ENCODE measurements at regions not wholly inside any gene's neighbourhood (a gene's known extent, or its start where the extent isn't known, plus 50 kb on each side); places are given as distances from the start of the nearest gene placed in this dataset.
"Not testable (repeated sequence)": the region's sequence is repeated elsewhere in the genome, so short reads cannot be mapped to it uniquely, and the experiment has no call there.

DNA sequence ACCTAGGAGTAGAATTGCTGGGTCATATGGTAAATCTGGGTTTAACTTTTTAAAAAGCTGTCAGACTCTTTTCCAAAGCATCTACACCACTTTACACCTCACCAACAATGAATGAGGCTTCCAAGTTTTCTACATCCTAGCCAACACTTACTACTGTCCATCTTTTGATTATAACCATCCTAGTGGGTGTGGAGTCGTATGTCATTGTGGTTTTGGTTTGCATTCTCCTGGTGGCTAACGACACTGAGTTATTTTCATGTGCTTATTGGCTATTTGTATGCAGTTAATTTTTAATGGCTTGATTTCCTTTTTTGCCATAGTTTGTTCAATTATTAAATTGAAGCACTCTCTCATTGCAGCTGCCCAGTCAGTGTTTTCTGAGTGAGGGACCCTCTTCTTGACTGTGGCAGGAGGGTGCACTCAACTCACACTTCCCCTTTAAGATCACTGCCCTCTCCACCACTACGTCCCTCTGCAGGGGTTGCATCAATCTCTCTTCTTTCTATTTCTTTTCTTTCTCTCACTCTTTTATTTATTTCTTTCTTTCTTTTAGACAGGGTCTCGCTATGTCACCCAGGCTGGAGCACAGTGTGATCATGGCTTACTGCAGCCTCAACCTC, 182.3 kb downstream of the C9orf152 start:
- H3K4me1 ChIP-seq (ENCODE audit: control insufficient read depth, insufficient read depth, low read length): no peaks in the 10 kb centered on the region

DNA sequence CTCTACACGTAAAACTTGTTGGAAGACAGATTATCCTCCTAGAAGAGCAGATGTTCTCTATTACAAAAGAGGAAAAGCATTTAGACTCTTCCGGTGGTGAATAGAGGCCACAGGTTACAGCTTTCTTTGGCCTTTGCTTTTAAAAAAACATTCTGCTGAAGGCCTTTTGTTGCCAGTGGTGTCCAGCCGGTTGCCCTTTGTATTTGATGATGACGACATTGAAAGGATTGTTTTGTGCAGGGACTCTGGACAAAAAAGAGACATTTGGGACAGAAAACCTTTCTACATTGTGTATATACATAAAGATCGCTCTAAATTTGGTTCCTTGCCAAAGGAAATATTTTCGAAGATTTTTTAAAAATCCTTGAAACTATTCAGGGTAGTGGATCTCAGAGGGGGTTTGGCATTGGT, 180.3 kb downstream of the C9orf152 start:
- Histone ChIP-seq H3K27ac (ENCODE audit: low read length) (no peak overlapping the region), H3K4me1 (ENCODE audit: control insufficient read depth, insufficient read depth, low read length) (no peaks in the 10 kb centered on the region), H3K36me3 (ENCODE audit: control insufficient read depth in 2 of 2, insufficient read depth in 2 of 2, low read length in 2 of 2) (no peaks in the 10 kb centered on the region), H3K27me3 (ENCODE audit: control insufficient read depth in 1 of 2, insufficient read depth in 2 of 2, low read length in 2 of 2) (no peaks in the 10 kb centered on the region), H3K9me3 (ENCODE audit: control insufficient read depth in 2 of 2, low read length in 2 of 2) (no peaks in the 10 kb centered on the region), H3K9ac (ENCODE audit: low read length in 2 of 2) (no peak overlapping the region), H3K4me3 (ENCODE audit: low read length in 2 of 2) (no peak overlapping the region)

More for the DNA sequence above, 182.3 kb downstream of the C9orf152 start:
- Histone ChIP-seq H3K4me3 (ENCODE audit: low read length in 2 of 2) (no peak overlapping the region), H3K36me3 (ENCODE audit: control insufficient read depth in 2 of 2, insufficient read depth in 2 of 2, low read length in 2 of 2) (no peaks in the 10 kb centered on the region), H3K27me3 (ENCODE audit: control insufficient read depth in 1 of 2, insufficient read depth in 2 of 2, low read length in 2 of 2) (no peaks in the 10 kb centered on the region), H3K9ac (ENCODE audit: low read length in 2 of 2) (no peak overlapping the region), H3K27ac (ENCODE audit: low read length) (no peak overlapping the region), H3K9me3 (ENCODE audit: control insufficient read depth in 2 of 2, low read length in 2 of 2) (no peaks in the 10 kb centered on the region)

DNA sequence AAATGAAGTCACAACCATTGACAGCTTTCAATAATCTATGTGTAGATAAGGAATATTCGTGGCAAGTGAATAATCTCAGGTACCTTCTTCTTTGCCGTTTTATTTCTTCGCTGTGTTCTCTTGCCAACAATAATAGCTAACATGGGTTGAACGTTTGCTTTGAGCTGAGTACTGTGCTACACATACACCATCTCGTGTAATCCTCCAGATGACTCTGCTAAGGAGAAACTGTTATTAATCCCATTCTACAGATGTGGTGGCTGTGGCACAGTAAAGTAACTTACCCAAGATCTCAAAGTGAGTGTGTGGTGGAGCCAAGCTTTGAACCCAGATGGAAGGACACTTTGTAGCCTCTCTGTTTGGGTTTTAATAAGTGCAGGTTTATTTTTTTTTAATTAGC, 179.7 kb downstream of the C9orf152 start:
- H3K9ac ChIP-seq (ENCODE audit: low read length in 2 of 2): no peak overlapping the region
- H3K27me3 ChIP-seq (ENCODE audit: control insufficient read depth in 1 of 2, insufficient read depth in 2 of 2, low read length in 2 of 2): no peaks in the 10 kb centered on the region
- no peak overlapping the region for H3K27ac ChIP-seq (ENCODE audit: low read length)

GRCh38 chr9:110028676-110029075, 179.3 kb downstream of the C9orf152 start:
- Histone ChIP-seq H3K4me1 (ENCODE audit: control insufficient read depth, insufficient read depth, low read length) (no peaks in the 10 kb centered on the region), H3K27ac (ENCODE audit: low read length) (no peak overlapping the region)

More for the DNA sequence above, 179.7 kb downstream of the C9orf152 start:
- H3K36me3 ChIP-seq (ENCODE audit: control insufficient read depth in 2 of 2, insufficient read depth in 2 of 2, low read length in 2 of 2): no peaks in the 10 kb centered on the region
- no peaks in the 10 kb centered on the region for H3K9me3 ChIP-seq (ENCODE audit: control insufficient read depth in 2 of 2, low read length in 2 of 2)
- H3K4me1 ChIP-seq (ENCODE audit: control insufficient read depth, insufficient read depth, low read length): no peaks in the 10 kb centered on the region
- no peak overlapping the region for H3K4me3 ChIP-seq (ENCODE audit: low read length in 2 of 2)

DNA sequence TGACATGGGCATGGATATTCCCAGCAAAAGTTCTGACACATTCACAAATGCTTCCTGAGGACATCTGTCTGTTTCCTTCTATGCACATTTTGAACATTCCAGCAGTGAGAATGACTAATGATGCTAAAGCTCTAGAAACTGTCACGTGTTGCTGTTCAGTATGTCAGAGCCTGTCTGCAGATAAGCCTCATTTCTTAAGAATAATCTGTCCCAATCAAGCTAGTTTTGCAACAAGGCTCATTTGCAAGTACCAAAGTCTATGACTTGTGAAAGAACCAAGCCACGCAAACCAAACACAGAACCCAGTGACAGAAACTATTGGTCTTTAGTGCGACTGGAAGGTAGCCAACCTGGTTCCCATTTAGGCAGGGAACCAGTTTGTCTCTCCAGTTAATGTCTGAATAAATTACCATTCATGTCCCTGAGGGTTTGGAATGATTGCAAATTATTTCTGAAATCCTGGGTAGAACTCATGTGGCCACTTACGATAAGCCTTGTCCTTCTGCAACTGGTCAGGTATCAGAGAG, 178.5 kb downstream of the C9orf152 start:
- H3K27me3 ChIP-seq (ENCODE audit: control insufficient read depth in 1 of 2, insufficient read depth in 2 of 2, low read length in 2 of 2): no peaks in the 10 kb centered on the region
- H3K27ac ChIP-seq (ENCODE audit: low read length): no peak overlapping the region
- H3K36me3 ChIP-seq (ENCODE audit: control insufficient read depth in 2 of 2, insufficient read depth in 2 of 2, low read length in 2 of 2): no peaks in the 10 kb centered on the region
- no peaks in the 10 kb centered on the region for H3K4me1 ChIP-seq (ENCODE audit: control insufficient read depth, insufficient read depth, low read length)
- H3K9ac ChIP-seq (ENCODE audit: low read length in 2 of 2): no peak overlapping the region
- no peaks in the 10 kb centered on the region for H3K9me3 ChIP-seq (ENCODE audit: control insufficient read depth in 2 of 2, low read length in 2 of 2)
- no peak overlapping the region for H3K4me3 ChIP-seq (ENCODE audit: low read length in 2 of 2)

More at GRCh38 chr9:110028676-110029075, 179.3 kb downstream of the C9orf152 start:
- Histone ChIP-seq H3K9ac (ENCODE audit: low read length in 2 of 2) (no peak overlapping the region), H3K36me3 (ENCODE audit: control insufficient read depth in 2 of 2, insufficient read depth in 2 of 2, low read length in 2 of 2) (no peaks in the 10 kb centered on the region), H3K9me3 (ENCODE audit: control insufficient read depth in 2 of 2, low read length in 2 of 2) (no peaks in the 10 kb centered on the region), H3K27me3 (ENCODE audit: control insufficient read depth in 1 of 2, insufficient read depth in 2 of 2, low read length in 2 of 2) (no peaks in the 10 kb centered on the region), H3K4me3 (ENCODE audit: low read length in 2 of 2) (no peak overlapping the region)

DNA sequence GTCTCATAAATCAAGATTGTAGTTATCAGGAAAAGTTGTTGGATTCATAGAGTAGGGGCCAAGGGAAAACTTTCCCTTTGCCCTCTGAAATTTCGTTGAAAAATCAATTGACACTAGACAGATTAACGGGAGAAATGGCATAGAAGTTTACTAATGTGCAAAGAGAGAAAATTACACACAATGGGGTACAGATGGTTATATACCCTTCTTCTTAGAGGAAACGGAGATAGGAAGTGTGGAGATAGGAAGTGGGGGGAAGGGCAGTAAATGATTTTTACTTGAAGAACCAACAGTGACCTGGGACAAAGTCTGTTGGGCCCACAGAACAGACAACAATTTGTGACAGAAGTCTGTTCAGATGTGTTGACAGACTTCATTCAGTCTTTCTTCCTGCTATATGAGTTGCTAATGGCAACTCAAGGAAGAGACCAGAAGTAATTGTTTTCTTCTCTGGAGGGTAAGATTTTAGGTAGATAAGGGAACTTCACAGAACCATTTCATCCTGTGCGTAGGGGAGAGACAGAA, 177.9 kb downstream of the C9orf152 start:
- H3K9me3 ChIP-seq (ENCODE audit: control insufficient read depth in 2 of 2, low read length in 2 of 2): no peaks in the 10 kb centered on the region
- H3K9ac ChIP-seq (ENCODE audit: low read length in 2 of 2): no peak overlapping the region
- no peaks in the 10 kb centered on the region for H3K27me3 ChIP-seq (ENCODE audit: control insufficient read depth in 1 of 2, insufficient read depth in 2 of 2, low read length in 2 of 2)
- no peak overlapping the region for H3K27ac ChIP-seq (ENCODE audit: low read length)
- H3K4me1 ChIP-seq (ENCODE audit: control insufficient read depth, insufficient read depth, low read length): no peaks in the 10 kb centered on the region
- no peak overlapping the region for H3K4me3 ChIP-seq (ENCODE audit: low read length in 2 of 2)
- no peaks in the 10 kb centered on the region for H3K36me3 ChIP-seq (ENCODE audit: control insufficient read depth in 2 of 2, insufficient read depth in 2 of 2, low read length in 2 of 2)

GRCh38 chr9:110030632-110031031, 177.3 kb downstream of the C9orf152 start:
- no peak overlapping the region for H3K27ac ChIP-seq (ENCODE audit: low read length)
- no peaks in the 10 kb centered on the region for H3K36me3 ChIP-seq (ENCODE audit: control insufficient read depth in 2 of 2, insufficient read depth in 2 of 2, low read length in 2 of 2)
- H3K4me1 ChIP-seq (ENCODE audit: control insufficient read depth, insufficient read depth, low read length): no peaks in the 10 kb centered on the region

GRCh38 chr9:110031511-110032173, 176.3 kb downstream of the C9orf152 start:
- Histone ChIP-seq H3K36me3 (ENCODE audit: control insufficient read depth in 2 of 2, insufficient read depth in 2 of 2, low read length in 2 of 2) (no peaks in the 10 kb centered on the region), H3K27me3 (ENCODE audit: control insufficient read depth in 1 of 2, insufficient read depth in 2 of 2, low read length in 2 of 2) (no peaks in the 10 kb centered on the region), H3K9me3 (ENCODE audit: control insufficient read depth in 2 of 2, low read length in 2 of 2) (no peaks in the 10 kb centered on the region), H3K4me3 (ENCODE audit: low read length in 2 of 2) (no peak overlapping the region), H3K9ac (ENCODE audit: low read length in 2 of 2) (no peak overlapping the region), H3K4me1 (ENCODE audit: control insufficient read depth, insufficient read depth, low read length) (no peaks in the 10 kb centered on the region), H3K27ac (ENCODE audit: low read length) (no peak overlapping the region)

More at GRCh38 chr9:110030632-110031031, 177.3 kb downstream of the C9orf152 start:
- no peak overlapping the region for H3K4me3 ChIP-seq (ENCODE audit: low read length in 2 of 2)
- no peaks in the 10 kb centered on the region for H3K27me3 ChIP-seq (ENCODE audit: control insufficient read depth in 1 of 2, insufficient read depth in 2 of 2, low read length in 2 of 2)
- H3K9ac ChIP-seq (ENCODE audit: low read length in 2 of 2): no peak overlapping the region
- no peaks in the 10 kb centered on the region for H3K9me3 ChIP-seq (ENCODE audit: control insufficient read depth in 2 of 2, low read length in 2 of 2)

DNA sequence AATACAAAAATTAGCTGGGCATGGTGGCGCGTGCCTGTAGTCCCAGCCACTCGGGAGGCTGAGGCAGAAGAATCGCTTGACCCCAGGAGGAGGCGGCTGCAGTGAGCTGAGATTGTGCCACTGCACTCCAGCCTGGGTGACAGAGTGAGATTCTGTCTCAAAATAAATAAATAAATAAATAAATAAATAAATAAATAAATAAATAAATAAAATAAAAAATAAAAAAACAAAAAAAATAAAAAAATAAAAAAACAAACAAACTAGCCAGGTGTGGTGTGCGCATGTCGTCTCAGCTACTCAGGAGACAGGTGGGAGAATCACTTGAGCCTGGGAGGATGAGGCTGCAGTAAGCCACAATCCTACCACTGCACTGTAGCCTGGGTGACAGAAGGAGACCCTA, 175.4 kb downstream of the C9orf152 start:
- not testable (repeated sequence) for H3K4me1 ChIP-seq (ENCODE audit: control insufficient read depth, insufficient read depth, low read length); H3K9me3 ChIP-seq (ENCODE audit: control insufficient read depth in 2 of 2, low read length in 2 of 2); H3K36me3 ChIP-seq (ENCODE audit: control insufficient read depth in 2 of 2, insufficient read depth in 2 of 2, low read length in 2 of 2); H3K4me3 ChIP-seq (ENCODE audit: low read length in 2 of 2); H3K27me3 ChIP-seq (ENCODE audit: control insufficient read depth in 1 of 2, insufficient read depth in 2 of 2, low read length in 2 of 2); H3K9ac ChIP-seq (ENCODE audit: low read length in 2 of 2); H3K27ac ChIP-seq (ENCODE audit: low read length)

DNA sequence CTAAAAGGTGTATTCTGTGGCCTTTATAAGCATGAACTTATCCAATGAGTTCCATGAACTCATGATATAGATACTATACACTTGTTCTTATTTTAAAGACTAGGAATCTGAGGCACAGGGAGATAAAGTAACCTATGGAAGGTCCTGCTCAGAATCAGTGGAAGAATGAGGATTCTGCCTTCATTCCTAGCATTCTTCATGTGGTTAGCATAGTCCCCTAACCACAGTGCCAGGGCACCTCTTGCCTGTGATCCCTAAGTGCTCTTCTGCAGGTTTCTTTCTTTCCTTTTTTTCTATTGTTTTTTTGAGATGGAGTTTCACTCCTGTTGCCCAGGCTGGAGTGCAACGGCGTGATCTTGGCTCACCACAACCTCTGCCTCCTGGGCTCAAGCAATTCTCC, 174.1 kb downstream of the C9orf152 start:
- Histone ChIP-seq H3K4me3 (ENCODE audit: low read length in 2 of 2) (no peak overlapping the region), H3K9ac (ENCODE audit: low read length in 2 of 2) (no peak overlapping the region), H3K27me3 (ENCODE audit: control insufficient read depth in 1 of 2, insufficient read depth in 2 of 2, low read length in 2 of 2) (no peaks in the 10 kb centered on the region), H3K36me3 (ENCODE audit: control insufficient read depth in 2 of 2, insufficient read depth in 2 of 2, low read length in 2 of 2) (no peaks in the 10 kb centered on the region), H3K9me3 (ENCODE audit: control insufficient read depth in 2 of 2, low read length in 2 of 2) (no peaks in the 10 kb centered on the region), H3K4me1 (ENCODE audit: control insufficient read depth, insufficient read depth, low read length) (no peaks in the 10 kb centered on the region), H3K27ac (ENCODE audit: low read length) (no peak overlapping the region)

DNA sequence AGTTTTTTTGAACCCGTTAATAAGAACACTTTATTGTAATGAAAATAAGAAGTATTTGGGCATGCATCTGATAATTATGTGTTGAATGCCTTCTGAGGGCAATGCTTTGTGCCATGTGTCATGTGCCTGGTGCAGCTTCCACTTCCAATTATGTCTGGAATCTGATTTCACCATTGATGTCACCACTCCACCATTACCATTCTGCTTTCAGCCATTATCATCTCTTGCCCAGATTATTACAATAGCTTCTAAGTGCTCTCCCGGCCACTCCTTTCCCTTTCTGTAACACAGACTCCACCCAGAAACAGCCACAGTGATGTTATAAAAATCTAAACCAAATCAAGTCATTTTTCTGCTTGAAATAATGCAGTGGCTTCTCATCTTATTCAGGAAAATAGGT, 171.7 kb downstream of the C9orf152 start:
- Histone ChIP-seq H3K4me3 (ENCODE audit: low read length in 2 of 2) (no peak overlapping the region), H3K9ac (ENCODE audit: low read length in 2 of 2) (no peak overlapping the region), H3K27me3 (ENCODE audit: control insufficient read depth in 1 of 2, insufficient read depth in 2 of 2, low read length in 2 of 2) (no peaks in the 10 kb centered on the region), H3K27ac (ENCODE audit: low read length) (no peak overlapping the region), H3K4me1 (ENCODE audit: control insufficient read depth, insufficient read depth, low read length) (peaks cover 2% of the 10 kb centered on the region), H3K9me3 (ENCODE audit: control insufficient read depth in 2 of 2, low read length in 2 of 2) (no peaks in the 10 kb centered on the region), H3K36me3 (ENCODE audit: control insufficient read depth in 2 of 2, insufficient read depth in 2 of 2, low read length in 2 of 2) (no peaks in the 10 kb centered on the region)

All from stomach smooth muscle (tissue), 2 donors.